Heart right ventricle (tissue), 16 donors: ENCODE measurements at regions not wholly inside any gene's neighbourhood (a gene's known extent, or its start where the extent isn't known, plus 50 kb on each side); places are given as distances from the start of the nearest gene placed in this dataset.

Source experiments
- ATAC-seq, 8 donors: fragments of 200-7000 bp; cut with Tn5 transposase; one replicate each; pipeline ENCODE4 v1.9.1; 2020; ENCODE audit warnings: mild to moderate bottlenecking in 8 of 8, moderate library complexity in 8 of 8, moderate number of reproducible peaks in 1 of 8
- DNase-seq, 2 donors: peaks; one replicate each; pipeline ENCODE4 v3.0.0-alpha.2; 2020
- H3K27ac ChIP-seq, 10 donors: fragments of 200-600 bp; sonication (generic) in 2 of 10; one replicate each; pipeline versions ENCODE4 v1.5.0 to v1.8.0; 2020 to 2022; ENCODE audit warnings: mild to moderate bottlenecking in 3 of 10
- H3K27me3 ChIP-seq, 7 donors: fragments of 200-600 bp; one replicate each; pipeline ENCODE4 v1.8.0; 2021 to 2022; ENCODE audit warnings: mild to moderate bottlenecking in 2 of 7
- H3K36me3 ChIP-seq, 9 donors: fragments of 200-600 bp; sonication (generic) in 1 of 9; one replicate each; pipeline versions ENCODE4 v1.5.0 to v1.8.0; 2020 to 2022; ENCODE audit warnings: mild to moderate bottlenecking in 2 of 9
- H3K4me1 ChIP-seq, 9 donors: fragments of 200-600 bp; sonication (generic) in 1 of 9; one replicate each; pipeline versions ENCODE4 v1.5.0 to v1.8.0; 2020 to 2022; ENCODE audit warnings: mild to moderate bottlenecking in 4 of 9
- H3K4me3 ChIP-seq, 10 donors: fragments of 200-600 bp; sonication (generic) in 2 of 10; one replicate each; pipeline versions ENCODE4 v1.5.0 to v1.8.0; 2020 to 2022; ENCODE audit warnings: mild to moderate bottlenecking in 7 of 10, moderate library complexity in 2 of 10
- H3K9me3 ChIP-seq, 11 donors: fragments of 200-600 bp in 10 of 11; sonication (generic) in 2 of 11; one replicate each; pipeline versions ENCODE4 v1.5.0 to v1.8.0; 2013 to 2022; ENCODE audit warnings: mild to moderate bottlenecking in 2 of 11, control low read depth in 1 of 11, moderate library complexity in 1 of 11
- WGBS, 2 donors: extraction: QIAGEN DNeasy Blood & Tissue Kit; methylation state at CpG; one replicate each; pipeline ENCODE4 v1.1.7; 2013; ENCODE audit warnings: inconsistent platforms in 1 of 2; 5-methylcytosine and 5-hydroxymethylcytosine counted together
- intact Hi-C, 10 donors: fragments of 100-400 bp; cut with DNase I; formaldehyde crosslinking; loops; one replicate each; pipeline versions ENCODE4 v1.11.1 to v1.14.2; 2022
- TF ChIP-seq, protein P1 (sequence below), 9 donors: fragments of 200-600 bp; sonication (generic) in 2 of 9; IDR thresholded peaks; one replicate each; pipeline versions ENCODE4 v1.5.0 to v1.8.0; 2021 to 2022; ENCODE audit warnings: antibody characterized with exemption in 9 of 9, mild to moderate bottlenecking in 5 of 9, moderate library complexity in 1 of 9
- donor health status: Arrhythmogenic right ventricular cardiomyopathy.
- donor health status: ischemic (EF 13 %, LVEDD 7.1; RV severe dilation, severe dysfunction).
- donor health status: healthy with polysubstance abuse.
- donor health status: DM: no; HTN: yes; CAD: no.
- donor health status: DM: no; HTN: no; CAD: no.
- donor health status: ischemic (EF 25% LVEDD 6.9; RV normal size, moderate dysfunction).
- donor health status: ischemic (EF 25% LVEDD 5.7; RV mildly dilated, moderate dysfunction).
- donor health status: healthy.
- donor health status: DM: yes; HTN: yes; CAD: no.
- donor health status: Ischemic cardiomyopathy.
- donor health status: ischemic (EF 35%, LVEDD 5.7; RV mildly dilated, moderate dysfunction).
- donor health status: nonischemic (EF 11% LVEDD 7.7; RV severe dilation, severe dysfunction).
- donor health status: DM: yes; HTN: yes; CAD: no.
- donor health status: PGD.
- donor health status: ischemic (EF 29% LVEDD 5.4; RV normal size, mild dysfunction).
- donor health status: nonischemic (EF 23%, LVEDD 6.1; RV moderate dilation, normal function).

DNA sequence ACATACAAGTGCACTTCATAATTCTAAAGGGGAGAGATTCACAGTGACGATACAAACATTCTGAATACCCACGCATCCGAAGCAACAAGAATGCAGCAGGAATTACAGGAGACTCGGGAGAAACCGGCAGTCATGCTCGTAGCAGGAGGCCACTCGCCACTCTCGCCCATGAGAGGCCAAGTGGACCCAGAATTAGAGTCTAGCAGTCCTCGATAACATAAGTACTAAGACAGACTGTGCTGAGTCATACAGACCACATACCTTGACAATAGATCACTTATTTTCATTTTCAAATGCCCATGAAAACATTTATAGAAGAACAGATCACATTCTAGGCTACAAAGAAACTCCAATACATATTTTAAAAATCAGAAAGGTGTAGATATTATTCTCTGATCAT is 299.1 kb upstream of the TSHZ3 start:
- no peaks in the 10 kb centered on the region for H3K4me1 ChIP-seq
- DNase-seq, result no peak
- no peak for ATAC-seq
- H3K27ac ChIP-seq, result no peak overlapping the region
- H3K9me3 ChIP-seq, result peaks cover 0 to 17% (median 3%) of the 10 kb centered on the region in 11 donors
- no peak overlapping the region for H3K4me3 ChIP-seq
- 59 to 72% methylated on average over 9 of the region's 9 CpGs for WGBS, 2 donors
- H3K27me3 ChIP-seq, result no peaks in the 10 kb centered on the region
- intact Hi-C loops, result no loop called here
- no peaks in the 10 kb centered on the region for H3K36me3 ChIP-seq
- TF ChIP-seq, protein P1, sequence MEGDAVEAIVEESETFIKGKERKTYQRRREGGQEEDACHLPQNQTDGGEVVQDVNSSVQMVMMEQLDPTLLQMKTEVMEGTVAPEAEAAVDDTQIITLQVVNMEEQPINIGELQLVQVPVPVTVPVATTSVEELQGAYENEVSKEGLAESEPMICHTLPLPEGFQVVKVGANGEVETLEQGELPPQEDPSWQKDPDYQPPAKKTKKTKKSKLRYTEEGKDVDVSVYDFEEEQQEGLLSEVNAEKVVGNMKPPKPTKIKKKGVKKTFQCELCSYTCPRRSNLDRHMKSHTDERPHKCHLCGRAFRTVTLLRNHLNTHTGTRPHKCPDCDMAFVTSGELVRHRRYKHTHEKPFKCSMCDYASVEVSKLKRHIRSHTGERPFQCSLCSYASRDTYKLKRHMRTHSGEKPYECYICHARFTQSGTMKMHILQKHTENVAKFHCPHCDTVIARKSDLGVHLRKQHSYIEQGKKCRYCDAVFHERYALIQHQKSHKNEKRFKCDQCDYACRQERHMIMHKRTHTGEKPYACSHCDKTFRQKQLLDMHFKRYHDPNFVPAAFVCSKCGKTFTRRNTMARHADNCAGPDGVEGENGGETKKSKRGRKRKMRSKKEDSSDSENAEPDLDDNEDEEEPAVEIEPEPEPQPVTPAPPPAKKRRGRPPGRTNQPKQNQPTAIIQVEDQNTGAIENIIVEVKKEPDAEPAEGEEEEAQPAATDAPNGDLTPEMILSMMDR (IDR thresholded peaks at IDR 0.05), result no peak

GRCh38 chr19:31656507-31656906 is 307.3 kb upstream of the TSHZ3 start:
- no peak for ATAC-seq
- DNase-seq, result no peak
- 89 to 90% methylated on average over 9 of the region's 9 CpGs for WGBS, 2 donors

DNA sequence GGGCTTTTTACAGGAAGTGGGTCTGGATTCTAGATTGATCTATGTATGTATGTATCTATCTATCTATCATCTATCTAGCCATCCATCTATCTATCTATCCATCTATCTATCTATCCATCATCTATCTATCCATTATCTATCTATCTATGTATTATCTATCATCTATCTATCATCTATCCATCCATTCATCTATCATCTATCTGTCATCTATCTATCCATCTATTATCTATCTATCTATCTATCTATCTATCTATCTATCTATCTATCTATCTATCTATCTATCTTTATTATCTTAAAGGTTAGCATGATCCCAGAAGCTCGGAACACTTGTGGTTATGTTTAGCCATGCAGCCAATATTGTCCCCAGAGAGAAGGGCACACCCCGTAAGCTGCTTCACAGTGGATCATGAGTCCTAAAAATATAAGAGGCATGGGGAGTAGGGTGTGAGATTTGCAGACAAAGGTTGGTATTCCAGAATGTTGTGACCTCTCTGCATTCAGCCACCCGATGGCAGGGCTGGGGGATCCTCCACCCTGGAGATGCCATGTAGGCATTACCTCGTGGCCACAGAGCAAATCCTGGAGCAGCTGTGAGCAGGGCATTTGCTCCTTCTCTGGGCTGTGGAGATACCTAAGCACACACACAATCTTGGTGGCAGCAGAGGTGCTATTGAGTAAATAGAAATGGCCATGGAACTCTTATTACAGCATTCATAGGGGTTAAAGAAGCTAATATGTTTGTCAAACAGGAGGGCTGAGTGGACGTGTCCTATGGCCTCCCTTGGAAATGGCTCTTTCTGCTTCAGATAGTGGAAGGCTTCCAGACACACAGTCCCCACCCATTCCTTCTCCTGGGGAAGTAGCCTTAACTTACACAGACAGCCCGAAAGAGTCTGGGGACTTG is 310.0 kb upstream of the TSHZ3 start:
- DNase-seq, result no peak
- TF ChIP-seq, protein P1 (IDR thresholded peaks at IDR 0.05), result no peak
- H3K36me3 ChIP-seq, result no peaks in the 10 kb centered on the region
- H3K27ac ChIP-seq, result no peak overlapping the region
- 58 to 63% methylated on average over 6 of the region's 6 CpGs for WGBS, 2 donors
- no peaks in the 10 kb centered on the region for H3K9me3 ChIP-seq
- no peak for ATAC-seq
- no peaks in the 10 kb centered on the region for H3K4me1 ChIP-seq
- intact Hi-C loops, result no loop called here
- H3K4me3 ChIP-seq, result no peak overlapping the region
- H3K27me3 ChIP-seq, result peaks cover 0 to 28% (median 6%) of the 10 kb centered on the region in 7 donors

More at GRCh38 chr19:31656507-31656906, 307.3 kb upstream of the TSHZ3 start:
- H3K4me1 ChIP-seq, result no peaks in the 10 kb centered on the region
- intact Hi-C loops, result no loop called here
- no peaks in the 10 kb centered on the region for H3K36me3 ChIP-seq
- TF ChIP-seq, protein P1 (IDR thresholded peaks at IDR 0.05), result no peak
- no peak overlapping the region for H3K4me3 ChIP-seq
- H3K9me3 ChIP-seq, result no peaks in the 10 kb centered on the region
- H3K27me3 ChIP-seq, result peaks cover 0 to 28% (median 6%) of the 10 kb centered on the region in 7 donors
- no peak overlapping the region for H3K27ac ChIP-seq

GRCh38 chr19:31659897-31660210 is 310.6 kb upstream of the TSHZ3 start:
- intact Hi-C loops, result no loop called here
- Histone ChIP-seq H3K27me3 (peaks cover 0 to 28% (median 6%) of the 10 kb centered on the region in 7 donors), H3K27ac (no peak overlapping the region), H3K4me3 (no peak overlapping the region), H3K36me3 (no peaks in the 10 kb centered on the region), H3K9me3 (no peaks in the 10 kb centered on the region), H3K4me1 (no peaks in the 10 kb centered on the region)
- WGBS, 2 donors, result 46 to 49% methylated on average over 4 of the region's 4 CpGs
- TF ChIP-seq, protein P1 (IDR thresholded peaks at IDR 0.05), result no peak
- DNase-seq (no peak), ATAC-seq (no peak)
